GM12878 (cell line): ENCODE measurements at regions not wholly inside any gene's neighbourhood (a gene's known extent, or its start where the extent isn't known, plus 50 kb on each side); places are given as distances from the start of the nearest gene placed in this dataset.

ENCODE experiments used
- ATAC-seq: fragments of 200-7000 bp; cut with Tn5 transposase; 3 replicates; pipeline ENCODE4 v1.9.1; 2020; ENCODE audit warnings: mild to moderate bottlenecking, moderate library complexity
- BruUV-seq: library from RNA; stranded (reverse); fragments of 400-500 nt; replicated peaks from 2 replicates; lab custom pipeline; 2021; lab: Mats Ljungman, UMichigan
- CTCF ChIA-PET: fragments of 300-600 bp; sonication (Branson Sonifier 250); formaldehyde crosslinking; extraction: SDS; loops from one replicate; lab custom pipeline; 2021; ENCODE audit warnings: inconsistent platforms; lab: Yijun Ruan, JAX
- POLR2A ChIA-PET: fragments of 350-600 bp; formaldehyde crosslinking; extraction: SDS; loops from one replicate; lab custom pipeline; 2021; ENCODE audit warnings: inconsistent platforms; lab: Charles Lee
- RAD21 ChIA-PET: fragments of 300-600 bp; sonication (Branson Sonifier 250); formaldehyde crosslinking; loops from one replicate; lab custom pipeline; 2023; ENCODE audit warnings: antibody characterized with exemption; ENCODE audit not compliant: unreplicated experiment; lab: Charles Lee
- SMC1A ChIA-PET: fragments of 300-600 bp; sonication (Branson Sonifier 250); formaldehyde crosslinking; loops from one replicate; lab custom pipeline; 2023; ENCODE audit not compliant: unreplicated experiment, uncharacterized antibody; lab: Charles Lee
- DNase-seq: peaks from one replicate; pipeline ENCODE4 v3.0.0-alpha.2; 2011; ENCODE audit warnings: low read depth, low spot score
- FAIRE-seq: peaks from 3 replicates; lab custom pipeline; 2011; peaks lifted over from hg19 to GRCh38; lab: Jason Lieb, UNC
- H2AFZ ChIP-seq: 2 replicates; pipeline ENCODE4 v1.6.0; 2011; ENCODE audit warnings: low read depth, low read length, control low read depth; ENCODE audit not compliant: control insufficient read depth
- H3K27ac ChIP-seq: 2 replicates; pipeline ENCODE4 v1.5.1; 2011; ENCODE audit warnings: control low read depth; ENCODE audit not compliant: control insufficient read depth, insufficient read depth
- H3K27me3 ChIP-seq, 2 experiments: replicated peaks in 1 of 2; 2 replicates each; pipeline versions ENCODE4 v1.6.0 to v1.6.1; 2011; ENCODE audit warnings: low read length in 1 of 2; ENCODE audit not compliant: control insufficient read depth in 2 of 2, insufficient read depth in 2 of 2
- H3K36me3 ChIP-seq, 2 experiments: 2 replicates each; pipeline ENCODE4 v1.5.1; 2011; ENCODE audit warnings: low read length in 1 of 2; ENCODE audit not compliant: control insufficient read depth in 2 of 2, insufficient read depth in 2 of 2
- H3K4me1 ChIP-seq: 2 replicates; pipeline ENCODE4 v1.6.1; 2011; ENCODE audit warnings: mild to moderate bottlenecking, low read length, moderate library complexity, mixed read lengths; ENCODE audit not compliant: control insufficient read depth, insufficient read depth
- H3K4me2 ChIP-seq: 2 replicates; pipeline ENCODE4 v1.6.0; 2011; ENCODE audit warnings: control low read depth; ENCODE audit not compliant: control insufficient read depth, insufficient read depth
- H3K4me3 ChIP-seq: fragments of 200-600 bp; sonication (generic); 2 replicates; pipeline ENCODE4 v1.5.1; 2016
- H3K79me2 ChIP-seq: 2 replicates; pipeline ENCODE4 v1.6.0; 2011; ENCODE audit warnings: low read length; ENCODE audit not compliant: control insufficient read depth, insufficient read depth
- H3K9ac ChIP-seq: 2 replicates; pipeline ENCODE4 v1.8.0; 2011; ENCODE audit warnings: low read length, control low read depth, mixed read lengths; ENCODE audit not compliant: control insufficient read depth, insufficient read depth
- H3K9me3 ChIP-seq: replicated peaks from 3 replicates; pipeline ENCODE4 v1.5.1; 2011; ENCODE audit warnings: mild to moderate bottlenecking, low read length; ENCODE audit not compliant: control insufficient read depth, insufficient read depth
- H4K20me1 ChIP-seq: 2 replicates; pipeline ENCODE4 v1.6.0; 2011; ENCODE audit not compliant: control insufficient read depth, insufficient read depth
- BCL11A ChIP-seq: IDR thresholded peaks from 2 replicates; pipeline ENCODE4 v1.6.1; 2011; ENCODE audit warnings: low read depth, low read length
- E2F8 ChIP-seq: fragments of 450-650 bp; IDR thresholded peaks from 2 replicates; pipeline ENCODE4 v1.6.1; 2018; ENCODE audit warnings: mild to moderate bottlenecking, low read depth, moderate library complexity; ENCODE audit not compliant: partially characterized antibody
- EZH2 ChIP-seq: IDR thresholded peaks from 2 replicates; pipeline ENCODE4 v1.6.1; 2012; ENCODE audit warnings: low read depth, mild to moderate bottlenecking, control low read depth, inconsistent platforms, low read length, borderline replicate concordance; ENCODE audit not compliant: control insufficient read depth
- HCFC1 ChIP-seq: fragments of 150-350 bp; IDR thresholded peaks from 2 replicates; pipeline ENCODE4 v1.6.1; 2014; ENCODE audit warnings: low read length
- HDAC2 ChIP-seq: fragments of 200-600 bp; sonication (generic); IDR thresholded peaks from 2 replicates; pipeline ENCODE4 v1.6.1; 2017
- NFYA ChIP-seq: IDR thresholded peaks from 2 replicates; pipeline ENCODE4 v1.6.1; 2011; ENCODE audit warnings: low read depth, mild to moderate bottlenecking, low read length, improper control_type of control experiment, borderline replicate concordance
- NR2C1 ChIP-seq: fragments of 450-650 bp; IDR thresholded peaks from 2 replicates; pipeline ENCODE4 v1.6.1; 2017; ENCODE audit warnings: antibody characterized with exemption, mild to moderate bottlenecking, moderate library complexity
- RAD51 ChIP-seq: fragments of 450-650 bp; IDR thresholded peaks from 2 replicates; pipeline ENCODE4 v1.6.1; 2016; ENCODE audit warnings: moderate library complexity, mild to moderate bottlenecking, inconsistent platforms
- TBL1XR1 ChIP-seq: IDR thresholded peaks from 2 replicates; pipeline ENCODE4 v1.6.1; 2012; ENCODE audit warnings: low read depth, low read length, improper control_type of control experiment
- WGBS: methylation state at CpG from one replicate; pipeline ENCODE4 v1.1.6; 2016; ENCODE audit warnings: low lambda C conversion rate; ENCODE audit not compliant: insufficient replicate concordance, insufficient coverage; ENCODE audit errors: missing lambda C conversion rate; 5-methylcytosine and 5-hydroxymethylcytosine counted together
- in situ Hi-C: fragments of 300-500 bp; cut with MboI; formaldehyde crosslinking; loops from 9 replicates; pipeline ENCODE4 v1.14.3; 2018; ENCODE audit warnings: mixed read lengths
- intact Hi-C: fragments of 100-400 bp; cut with micrococcal nuclease; formaldehyde crosslinking; loops from one replicate; pipeline ENCODE4 v1.14.2; 2022; ENCODE audit not compliant: unreplicated experiment
- TF ChIP-seq, protein P1 (sequence below): IDR thresholded peaks from 2 replicates; pipeline ENCODE4 v1.6.1; 2011; ENCODE audit warnings: low read depth, mild to moderate bottlenecking, low read length, moderate library complexity, borderline replicate concordance; ENCODE audit errors: extremely low read depth
- TF ChIP-seq, protein P2 (sequence below): IDR thresholded peaks from 2 replicates; pipeline ENCODE4 v1.6.1; 2012; ENCODE audit warnings: low read length, inconsistent platforms

- POLR2A ChIA-PET = no interaction called here
- no TSS peak for BruUV-seq
- H3K4me2 ChIP-seq = no peak overlapping the region
- CTCF ChIA-PET = no interaction called here
- no peaks in the 10 kb centered on the region for H3K27me3 ChIP-seq
- TF ChIP-seq RAD51 (no peak), HDAC2 (no peak), EZH2 (no peak)
- TF ChIP-seq, protein P1, sequence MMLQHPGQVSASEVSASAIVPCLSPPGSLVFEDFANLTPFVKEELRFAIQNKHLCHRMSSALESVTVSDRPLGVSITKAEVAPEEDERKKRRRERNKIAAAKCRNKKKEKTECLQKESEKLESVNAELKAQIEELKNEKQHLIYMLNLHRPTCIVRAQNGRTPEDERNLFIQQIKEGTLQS = no peak
- TF ChIP-seq, protein P2, sequence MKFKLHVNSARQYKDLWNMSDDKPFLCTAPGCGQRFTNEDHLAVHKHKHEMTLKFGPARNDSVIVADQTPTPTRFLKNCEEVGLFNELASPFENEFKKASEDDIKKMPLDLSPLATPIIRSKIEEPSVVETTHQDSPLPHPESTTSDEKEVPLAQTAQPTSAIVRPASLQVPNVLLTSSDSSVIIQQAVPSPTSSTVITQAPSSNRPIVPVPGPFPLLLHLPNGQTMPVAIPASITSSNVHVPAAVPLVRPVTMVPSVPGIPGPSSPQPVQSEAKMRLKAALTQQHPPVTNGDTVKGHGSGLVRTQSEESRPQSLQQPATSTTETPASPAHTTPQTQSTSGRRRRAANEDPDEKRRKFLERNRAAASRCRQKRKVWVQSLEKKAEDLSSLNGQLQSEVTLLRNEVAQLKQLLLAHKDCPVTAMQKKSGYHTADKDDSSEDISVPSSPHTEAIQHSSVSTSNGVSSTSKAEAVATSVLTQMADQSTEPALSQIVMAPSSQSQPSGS = no peak
- FAIRE-seq (no peak), DNase-seq (no peak), ATAC-seq (no peak)
- no peak overlapping the region for H3K27ac ChIP-seq
- H2AFZ ChIP-seq = no peak overlapping the region
- intact Hi-C loops = no loop called here
- H3K9ac ChIP-seq = no peak overlapping the region
- RAD21 ChIA-PET = no interaction called here
- WGBS = 36% methylated on average over 5 of the region's 5 CpGs
- H4K20me1 ChIP-seq = no peaks in the 10 kb centered on the region
- no peaks in the 10 kb centered on the region for H3K9me3 ChIP-seq
- no peaks in the 10 kb centered on the region for H3K4me1 ChIP-seq
- H3K4me3 ChIP-seq = no peak overlapping the region
- no peaks in the 10 kb centered on the region for H3K36me3 ChIP-seq
- SMC1A ChIA-PET = no interaction called here
- in situ Hi-C loops = no loop called here
- H3K79me2 ChIP-seq = no peaks in the 10 kb centered on the region
Observed at GRCh38 chr13:70362820-70363570, 254.7 kb upstream of the KLHL1 start.

- DNase-seq = no peak
- FAIRE-seq = no peak
- Histone ChIP-seq H3K4me1 (no peaks in the 10 kb centered on the region), H2AFZ (no peak overlapping the region), H3K9me3 (no peaks in the 10 kb centered on the region), H3K4me3 (no peak overlapping the region), H3K4me2 (no peak overlapping the region), H4K20me1 (no peaks in the 10 kb centered on the region), H3K36me3 (no peaks in the 10 kb centered on the region), H3K27me3 (no peaks in the 10 kb centered on the region), H3K27ac (no peak overlapping the region), H3K9ac (no peak overlapping the region), H3K79me2 (no peaks in the 10 kb centered on the region)
- ChIA-PET CTCF (no interaction called here), SMC1A (no interaction called here), RAD21 (no interaction called here), POLR2A (no interaction called here)
- no TSS peak for BruUV-seq
- no peak for ATAC-seq
- TF ChIP-seq TBL1XR1 (no peak), E2F8 (no peak), NR2C1 (no peak), BCL11A (no peak), NFYA (no peak), HCFC1 (no peak)
- WGBS = 0% methylated on average over 1 of the region's 1 CpG
- intact Hi-C loops = no loop called here
- in situ Hi-C loops = no loop called here
Observed at GRCh38 chr13:70357031-70357430, 248.8 kb upstream of the KLHL1 start.
